COR-L47 (cell line): ENCODE measurements at regions not wholly inside any gene's neighbourhood (a gene's known extent, or its start where the extent isn't known, plus 50 kb on each side); places are given as distances from the start of the nearest gene placed in this dataset.
A peak's percentile ranks its signal among the peaks of the same experiment; 100 is the strongest.
"Not testable (repeated sequence)": the region's sequence is repeated elsewhere in the genome, so short reads cannot be mapped to it uniquely, and the experiment has no call there.

ENCODE experiments used
- DNase-seq: peaks from one replicate; lab custom pipeline; 2025; lab: John Stamatoyannopoulos, UW

GRCh38 chr6:134605034-134605433 lies 287.1 kb upstream of the SGK1 start:
- no peak for DNase-seq

- no peak for DNase-seq
Measured at GRCh38 chr6:134604014-134604676, 286.2 kb upstream of the SGK1 start.

GRCh38 chr6:134603561-134603960 lies 285.6 kb upstream of the SGK1 start:
- DNase-seq = no peak

- DNase-seq = no peak
Measured at GRCh38 chr6:134602123-134602522, 284.2 kb upstream of the SGK1 start.

- no peak for DNase-seq
Measured at GRCh38 chr6:134600671-134601070, 282.8 kb upstream of the SGK1 start.

GRCh38 chr6:134599079-134599478 lies 281.2 kb upstream of the SGK1 start:
- DNase-seq = no peak

- no peak for DNase-seq
Measured at GRCh38 chr6:134596191-134596590, 278.3 kb upstream of the SGK1 start.

- no peak for DNase-seq
Measured at GRCh38 chr6:134594881-134595280, 277.0 kb upstream of the SGK1 start.

- no peak for DNase-seq
Measured at GRCh38 chr6:134593887-134594286, 276.0 kb upstream of the SGK1 start.

- no peak for DNase-seq
Measured at GRCh38 chr6:134593442-134593841, 275.5 kb upstream of the SGK1 start.

GRCh38 chr6:134593024-134593423 lies 275.1 kb upstream of the SGK1 start:
- no peak for DNase-seq

- DNase-seq = no peak
Measured at GRCh38 chr6:134590449-134590848, 272.5 kb upstream of the SGK1 start.

- no peak for DNase-seq
Measured at GRCh38 chr6:134590004-134590403, 272.1 kb upstream of the SGK1 start.

- DNase-seq = no peak
Measured at GRCh38 chr6:134589512-134589911, 271.6 kb upstream of the SGK1 start.

- no peak for DNase-seq
Measured at GRCh38 chr6:134588267-134588666, 270.4 kb upstream of the SGK1 start.

GRCh38 chr6:134585517-134585873 lies 267.6 kb upstream of the SGK1 start:
- peak; percentile 58 for DNase-seq

- DNase-seq = peak; percentile 53
Measured at GRCh38 chr6:134584847-134585516, 267.1 kb upstream of the SGK1 start.

- DNase-seq = no peak
Measured at GRCh38 chr6:134577998-134578397, 260.1 kb upstream of the SGK1 start.

- no peak for DNase-seq
Measured at GRCh38 chr6:134575221-134575620, 257.3 kb upstream of the SGK1 start.

GRCh38 chr6:134574491-134574890 lies 256.6 kb upstream of the SGK1 start:
- no peak for DNase-seq

- not testable (repeated sequence) for DNase-seq
Measured at GRCh38 chr6:134569996-134570395, 252.1 kb upstream of the SGK1 start.

- DNase-seq = peak; percentile 9
Measured at GRCh38 chr6:134564705-134565104, 246.8 kb upstream of the SGK1 start.

- DNase-seq = no peak
Measured at GRCh38 chr6:134560019-134560418, 242.1 kb upstream of the SGK1 start.

GRCh38 chr6:134557509-134557908 lies 239.6 kb upstream of the SGK1 start:
- no peak for DNase-seq
